RWPE2 (cell line): ENCODE measurements at regions not wholly inside any gene's neighbourhood (a gene's known extent, or its start where the extent isn't known, plus 50 kb on each side); places are given as distances from the start of the nearest gene placed in this dataset.

Source experiments
- ATAC-seq: fragments of 200-7000 bp; cut with Tn5 transposase; 3 replicates; pipeline ENCODE4 v1.9.1; 2021; ENCODE audit warnings: low read depth
- DNase-seq: peaks from one replicate; pipeline ENCODE4 v3.0.0-alpha.2; 2020; ENCODE audit warnings: low spot score
- H3K27ac ChIP-seq: fragments of 450-650 bp; 2 replicates; pipeline ENCODE4 v1.5.1; 2017; ENCODE audit warnings: mild to moderate bottlenecking; ENCODE audit not compliant: poor library complexity, severe bottlenecking
- H3K27me3 ChIP-seq: fragments of 250-450 bp; sonication (Bioruptor Pico); 2 replicates; pipeline ENCODE4 v1.5.1; 2021; ENCODE audit warnings: mild to moderate bottlenecking, moderate library complexity; ENCODE audit not compliant: insufficient read depth, poor library complexity, severe bottlenecking
- H3K36me3 ChIP-seq: fragments of 250-450 bp; sonication (Bioruptor Pico); 2 replicates; pipeline ENCODE4 v1.5.1; 2020; ENCODE audit warnings: low read depth, mild to moderate bottlenecking, moderate library complexity
- H3K4me1 ChIP-seq: fragments of 250-450 bp; sonication (Bioruptor Pico); 2 replicates; pipeline ENCODE4 v1.5.1; 2021; ENCODE audit warnings: mild to moderate bottlenecking, moderate library complexity; ENCODE audit not compliant: insufficient read depth, poor library complexity, severe bottlenecking
- H3K4me3 ChIP-seq: fragments of 250-450 bp; sonication (Bioruptor Pico); 2 replicates; pipeline ENCODE4 v1.5.1; 2021; ENCODE audit warnings: mild to moderate bottlenecking, moderate library complexity; ENCODE audit not compliant: severe bottlenecking
- H3K9me3 ChIP-seq: fragments of 250-450 bp; sonication (Bioruptor Pico); 2 replicates; pipeline ENCODE4 v1.5.1; 2021; ENCODE audit warnings: mild to moderate bottlenecking, moderate library complexity; ENCODE audit not compliant: severe bottlenecking
- CTCF ChIP-seq: fragments of 450-650 bp; IDR thresholded peaks from one replicate; pipeline ENCODE4 v1.5.1; 2017; ENCODE audit warnings: mild to moderate bottlenecking, moderate library complexity; ENCODE audit not compliant: poor library complexity, severe bottlenecking

GRCh38 chr4:188197566-188197965, 58.3 kb downstream of the TRIML1 start:
- TF ChIP-seq CTCF = no peak
- H3K4me1 ChIP-seq = peaks cover 4% of the 10 kb centered on the region
- no peak overlapping the region for H3K4me3 ChIP-seq
- no peaks in the 10 kb centered on the region for H3K9me3 ChIP-seq
- H3K27ac ChIP-seq = no peak overlapping the region
- ATAC-seq (no peak), DNase-seq (no peak)
- H3K36me3 ChIP-seq = no peaks in the 10 kb centered on the region
- no peaks in the 10 kb centered on the region for H3K27me3 ChIP-seq

- DNase-seq = no peak
- no peak for TF ChIP-seq CTCF
- Histone ChIP-seq H3K36me3 (no peaks in the 10 kb centered on the region), H3K9me3 (no peaks in the 10 kb centered on the region), H3K4me1 (peaks cover 4% of the 10 kb centered on the region), H3K27ac (no peak overlapping the region), H3K4me3 (no peak overlapping the region), H3K27me3 (no peaks in the 10 kb centered on the region)
- ATAC-seq = no peak
Measured at GRCh38 chr4:188198982-188199792, 59.9 kb downstream of the TRIML1 start.

GRCh38 chr4:188201851-188202250, 62.6 kb downstream of the TRIML1 start:
- ATAC-seq = no peak
- H3K27me3 ChIP-seq = no peaks in the 10 kb centered on the region
- no peak for TF ChIP-seq CTCF

GRCh38 chr4:188206783-188207182, 67.5 kb downstream of the TRIML1 start:
- DNase-seq (no peak), ATAC-seq (no peak)
- no peaks in the 10 kb centered on the region for H3K9me3 ChIP-seq
- no peaks in the 10 kb centered on the region for H3K36me3 ChIP-seq
- no peak overlapping the region for H3K4me3 ChIP-seq
- H3K4me1 ChIP-seq = no peaks in the 10 kb centered on the region
- TF ChIP-seq CTCF = no peak
- H3K27ac ChIP-seq = no peak overlapping the region
- no peaks in the 10 kb centered on the region for H3K27me3 ChIP-seq

More at GRCh38 chr4:188201851-188202250, 62.6 kb downstream of the TRIML1 start:
- no peak for DNase-seq
- peaks cover 4% of the 10 kb centered on the region for H3K4me1 ChIP-seq
- H3K4me3 ChIP-seq = no peak overlapping the region
- H3K9me3 ChIP-seq = no peaks in the 10 kb centered on the region
- no peak overlapping the region for H3K27ac ChIP-seq
- no peaks in the 10 kb centered on the region for H3K36me3 ChIP-seq

- no peak for DNase-seq
Measured at GRCh38 chr4:188214861-188215260, 75.6 kb downstream of the TRIML1 start.

More at GRCh38 chr4:188214861-188215260, 75.6 kb downstream of the TRIML1 start:
- no peak for TF ChIP-seq CTCF
- no peak overlapping the region for H3K4me3 ChIP-seq
- H3K27me3 ChIP-seq = no peaks in the 10 kb centered on the region
- no peak overlapping the region for H3K27ac ChIP-seq
- no peak for ATAC-seq
- H3K4me1 ChIP-seq = no peaks in the 10 kb centered on the region
- no peaks in the 10 kb centered on the region for H3K9me3 ChIP-seq
- no peaks in the 10 kb centered on the region for H3K36me3 ChIP-seq
